ENCODE measurements at regions not wholly inside any gene's neighbourhood (a gene's known extent, or its start where the extent isn't known, plus 50 kb on each side); places are given as distances from the start of the nearest gene placed in this dataset.

DNA sequence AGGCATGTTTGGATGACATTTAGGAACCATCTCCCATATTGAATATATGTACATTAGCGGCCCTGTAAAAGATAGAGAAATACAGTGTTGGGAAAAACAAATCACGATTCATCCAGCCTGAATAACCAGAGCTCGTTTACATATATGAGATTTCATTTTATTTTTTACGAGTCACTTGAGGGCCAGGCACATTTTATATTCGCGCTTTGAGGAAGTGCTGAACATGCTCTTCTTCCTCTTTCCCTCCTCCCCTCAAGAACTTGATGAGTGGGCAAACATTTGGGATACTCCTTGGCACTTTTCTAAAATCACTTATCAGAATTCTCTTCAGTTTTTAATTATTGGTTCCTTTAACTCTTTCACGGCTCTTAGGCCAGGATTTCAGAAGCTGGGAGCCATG, 268.0 kb upstream of the TANK start:
- no peak for DNase-seq (ENCODE audit: low read depth)
- TF ChIP-seq, protein P1, sequence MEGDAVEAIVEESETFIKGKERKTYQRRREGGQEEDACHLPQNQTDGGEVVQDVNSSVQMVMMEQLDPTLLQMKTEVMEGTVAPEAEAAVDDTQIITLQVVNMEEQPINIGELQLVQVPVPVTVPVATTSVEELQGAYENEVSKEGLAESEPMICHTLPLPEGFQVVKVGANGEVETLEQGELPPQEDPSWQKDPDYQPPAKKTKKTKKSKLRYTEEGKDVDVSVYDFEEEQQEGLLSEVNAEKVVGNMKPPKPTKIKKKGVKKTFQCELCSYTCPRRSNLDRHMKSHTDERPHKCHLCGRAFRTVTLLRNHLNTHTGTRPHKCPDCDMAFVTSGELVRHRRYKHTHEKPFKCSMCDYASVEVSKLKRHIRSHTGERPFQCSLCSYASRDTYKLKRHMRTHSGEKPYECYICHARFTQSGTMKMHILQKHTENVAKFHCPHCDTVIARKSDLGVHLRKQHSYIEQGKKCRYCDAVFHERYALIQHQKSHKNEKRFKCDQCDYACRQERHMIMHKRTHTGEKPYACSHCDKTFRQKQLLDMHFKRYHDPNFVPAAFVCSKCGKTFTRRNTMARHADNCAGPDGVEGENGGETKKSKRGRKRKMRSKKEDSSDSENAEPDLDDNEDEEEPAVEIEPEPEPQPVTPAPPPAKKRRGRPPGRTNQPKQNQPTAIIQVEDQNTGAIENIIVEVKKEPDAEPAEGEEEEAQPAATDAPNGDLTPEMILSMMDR (IDR thresholded peaks at IDR 0.05; ENCODE audit: insufficient read depth, low read depth, low read length), result no peak
- no peak overlapping the region for H3K4me3 ChIP-seq (ENCODE audit: low read depth, low read length)

DNA sequence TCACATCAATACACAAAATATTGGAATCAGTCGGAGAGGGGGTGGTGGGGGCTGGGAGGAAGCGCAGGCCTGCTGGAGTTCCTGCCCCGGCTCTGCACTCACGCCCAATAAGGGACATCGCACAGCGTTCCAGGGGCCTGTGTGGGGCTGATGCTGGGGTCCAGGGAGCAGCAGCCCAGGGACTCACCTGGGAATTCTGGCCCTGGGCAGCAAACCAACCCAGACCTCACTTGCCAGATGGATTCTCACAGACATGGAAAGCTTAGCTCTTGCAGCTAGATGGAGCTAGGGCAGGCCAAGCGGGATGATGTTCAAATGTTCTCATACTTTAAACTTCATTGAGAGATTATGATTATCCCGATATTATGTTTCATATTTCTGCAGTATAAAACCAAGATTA, 266.6 kb upstream of the TANK start:
- DNase-seq (ENCODE audit: low read depth), result no peak
- TF ChIP-seq, protein P1 (IDR thresholded peaks at IDR 0.05; ENCODE audit: insufficient read depth, low read depth, low read length), result no peak
- H3K4me3 ChIP-seq (ENCODE audit: low read depth, low read length), result no peak overlapping the region

DNA sequence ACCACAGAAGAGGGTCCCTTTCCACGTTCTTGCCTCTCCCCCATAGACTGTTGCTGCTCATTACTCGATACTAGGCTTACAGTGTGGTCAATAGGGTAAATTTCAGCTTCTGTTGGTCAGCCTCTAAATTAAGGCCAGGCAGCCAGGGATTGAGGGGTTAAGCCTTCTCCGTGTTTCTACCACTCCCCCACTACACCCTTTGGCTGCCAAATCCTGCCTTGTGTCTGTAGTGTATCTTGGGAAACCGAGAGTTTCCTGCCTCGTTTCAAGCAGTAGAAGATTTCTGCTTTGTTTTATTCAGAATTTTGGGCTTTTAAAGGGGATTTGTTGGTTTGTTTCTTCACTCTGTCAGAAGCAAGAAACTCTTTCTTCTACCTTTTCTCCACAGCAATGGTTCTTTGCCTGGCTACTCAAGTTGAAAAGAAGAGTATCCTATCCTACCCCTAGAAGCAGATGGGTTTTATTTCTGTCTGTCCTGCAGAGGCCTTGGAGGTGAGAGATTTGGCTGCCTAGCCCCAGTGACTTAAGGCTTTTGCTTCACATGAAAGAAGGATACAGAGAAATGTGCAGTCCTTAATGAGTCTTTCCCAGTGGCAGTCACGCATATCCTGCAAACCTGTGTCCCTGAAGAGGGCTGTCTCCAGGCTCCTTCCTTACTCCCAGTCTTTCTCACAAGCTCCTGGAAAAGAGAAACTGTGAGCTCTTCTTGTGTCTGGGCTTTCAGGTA, 261.5 kb upstream of the TANK start:
- no peak overlapping the region for H3K4me3 ChIP-seq (ENCODE audit: low read depth, low read length)
- TF ChIP-seq, protein P1 (IDR thresholded peaks at IDR 0.05; ENCODE audit: insufficient read depth, low read depth, low read length), result no peak
- DNase-seq (ENCODE audit: low read depth), result no peak

DNA sequence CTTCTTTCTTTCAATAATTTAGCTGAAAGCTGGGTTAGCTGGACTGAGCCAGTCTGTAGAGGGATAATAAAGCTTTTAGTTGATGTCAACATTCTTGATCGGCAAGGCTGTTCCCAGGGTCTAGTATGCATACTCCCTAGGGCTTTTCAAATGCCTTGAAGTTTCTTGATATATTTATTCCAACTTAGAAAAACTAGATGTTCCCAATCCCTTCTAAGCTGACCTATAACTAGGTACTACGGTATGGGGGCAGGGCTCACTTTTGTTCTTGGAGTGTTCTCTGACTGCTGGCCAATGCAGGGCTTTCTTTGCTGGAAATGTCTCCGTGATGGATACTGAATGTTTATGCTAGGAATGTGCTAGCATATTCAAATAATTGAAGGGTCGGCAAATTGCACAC, 258.6 kb upstream of the TANK start:
- TF ChIP-seq, protein P1 (IDR thresholded peaks at IDR 0.05; ENCODE audit: insufficient read depth, low read depth, low read length), result no peak
- DNase-seq (ENCODE audit: low read depth), result no peak
- no peak overlapping the region for H3K4me3 ChIP-seq (ENCODE audit: low read depth, low read length)

DNA sequence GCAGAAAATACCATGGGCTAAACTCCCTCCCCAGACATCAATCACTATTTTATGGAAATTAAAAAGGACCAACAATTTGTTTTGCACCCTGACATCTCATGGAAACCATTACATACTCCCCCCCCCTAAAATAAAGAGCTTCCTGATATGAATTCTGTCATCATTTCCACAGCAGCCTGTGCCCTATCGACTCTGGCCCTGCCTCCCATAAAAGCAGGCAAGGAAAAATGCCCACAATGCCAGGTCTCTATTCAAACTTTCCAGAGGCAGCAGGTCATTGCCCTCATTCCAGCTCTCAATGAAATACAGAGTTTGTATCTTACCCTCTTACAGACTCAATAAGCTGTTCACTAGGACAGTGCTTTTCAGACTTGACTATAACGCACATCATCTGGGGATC, 254.4 kb upstream of the TANK start:
- TF ChIP-seq, protein P1 (IDR thresholded peaks at IDR 0.05; ENCODE audit: insufficient read depth, low read depth, low read length), result no peak
- no peak overlapping the region for H3K4me3 ChIP-seq (ENCODE audit: low read depth, low read length)
- DNase-seq (ENCODE audit: low read depth), result no peak

DNA sequence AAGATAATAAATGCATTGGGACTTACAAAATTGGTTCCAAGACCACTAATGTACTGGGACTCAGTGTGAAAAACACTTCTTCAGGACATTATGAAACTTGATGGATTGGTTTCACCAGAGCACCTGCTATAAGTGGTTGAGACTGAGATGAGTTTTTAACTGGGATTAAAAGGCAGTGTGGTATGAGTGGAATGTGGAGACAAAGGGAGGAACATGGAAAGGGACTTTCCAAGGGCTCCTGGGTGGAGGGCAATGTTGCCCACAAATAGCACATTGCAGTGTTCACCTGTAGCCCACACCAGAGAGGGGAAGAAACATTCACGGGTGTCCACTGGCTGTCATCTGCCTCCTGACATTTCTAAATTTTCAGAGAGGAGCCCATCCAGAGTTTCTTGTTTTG, 253.3 kb upstream of the TANK start:
- DNase-seq (ENCODE audit: low read depth), result no peak
- H3K4me3 ChIP-seq (ENCODE audit: low read depth, low read length), result no peak overlapping the region
- TF ChIP-seq, protein P1 (IDR thresholded peaks at IDR 0.05; ENCODE audit: insufficient read depth, low read depth, low read length), result no peak

DNA sequence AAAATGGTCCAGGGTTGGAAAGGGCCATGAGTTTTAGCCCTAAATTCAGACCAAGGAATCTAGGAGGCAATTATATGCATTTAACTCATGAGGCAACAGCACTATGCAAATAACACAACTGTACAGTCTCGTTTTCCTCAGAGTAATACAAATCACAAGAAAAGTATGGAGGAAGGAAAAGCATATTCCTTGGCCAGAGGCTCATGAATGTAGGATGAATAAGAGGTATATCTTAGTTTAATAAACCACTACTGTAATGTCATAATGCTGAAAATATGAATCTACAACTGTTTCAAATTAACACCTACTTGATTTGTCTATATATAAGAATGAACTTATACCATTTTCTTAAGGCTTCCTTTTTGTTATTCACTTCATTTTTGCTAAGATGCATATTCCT, 252.5 kb upstream of the TANK start:
- no peak overlapping the region for H3K4me3 ChIP-seq (ENCODE audit: low read depth, low read length)
- DNase-seq (ENCODE audit: low read depth), result no peak
- TF ChIP-seq, protein P1 (IDR thresholded peaks at IDR 0.05; ENCODE audit: insufficient read depth, low read depth, low read length), result no peak
